Right forelimb (tissue), 1 donor: ENCODE measurements at regions not wholly inside any gene's neighbourhood (a gene's known extent, or its start where the extent isn't known, plus 50 kb on each side); places are given as distances from the start of the nearest gene placed in this dataset.
"Not testable (repeated sequence)": the region's sequence is repeated elsewhere in the genome, so short reads cannot be mapped to it uniquely, and the experiment has no call there.

ENCODE experiments used
- DNase-seq: peaks from one replicate; pipeline ENCODE4 v3.0.0-alpha.2; 2018

- no peak for DNase-seq
Observed at GRCh38 chr2:35293261-35293660, 1062.3 kb upstream of the CRIM1 start.

- DNase-seq = no peak
Observed at GRCh38 chr2:35292199-35292598, 1063.4 kb upstream of the CRIM1 start.

- DNase-seq = no peak
Observed at GRCh38 chr2:35281702-35282101, 1073.9 kb upstream of the CRIM1 start.

GRCh38 chr2:35255826-35256225 is 1099.8 kb upstream of the CRIM1 start:
- no peak for DNase-seq

- no peak for DNase-seq
Observed at GRCh38 chr2:35251156-35251555, 1104.4 kb upstream of the CRIM1 start.

- no peak for DNase-seq
Observed at GRCh38 chr2:35246702-35247101, 1108.9 kb upstream of the CRIM1 start.

GRCh38 chr2:35228584-35228983 is 1127.0 kb upstream of the CRIM1 start:
- DNase-seq = no peak

- no peak for DNase-seq
Observed at GRCh38 chr2:35220461-35220860, 1135.1 kb upstream of the CRIM1 start.

- no peak for DNase-seq
Observed at GRCh38 chr2:35204881-35205280, 1150.7 kb upstream of the CRIM1 start.

- no peak for DNase-seq
Observed at GRCh38 chr2:35204323-35204722, 1151.3 kb upstream of the CRIM1 start.

GRCh38 chr2:35199298-35199697 is 1156.3 kb upstream of the CRIM1 start:
- DNase-seq = no peak

GRCh38 chr2:35185861-35186412 is 1169.6 kb upstream of the CRIM1 start:
- DNase-seq = no peak

GRCh38 chr2:35184471-35184870 is 1171.1 kb upstream of the CRIM1 start:
- no peak for DNase-seq

GRCh38 chr2:35176726-35177125 is 1178.9 kb upstream of the CRIM1 start:
- not testable (repeated sequence) for DNase-seq

- no peak for DNase-seq
Observed at GRCh38 chr2:35174845-35175244, 1180.7 kb upstream of the CRIM1 start.

GRCh38 chr2:35172687-35173086 is 1182.9 kb upstream of the CRIM1 start:
- DNase-seq = no peak

- DNase-seq = no peak
Observed at GRCh38 chr2:35168351-35168750, 1187.2 kb upstream of the CRIM1 start.

- DNase-seq = no peak
Observed at GRCh38 chr2:35163948-35164347, 1191.6 kb upstream of the CRIM1 start.

- DNase-seq = no peak
Observed at GRCh38 chr2:35160871-35161270, 1194.7 kb upstream of the CRIM1 start.

GRCh38 chr2:35125871-35126270 is 1229.7 kb upstream of the CRIM1 start:
- no peak for DNase-seq

GRCh38 chr2:35125278-35125677 is 1230.3 kb upstream of the CRIM1 start:
- no peak for DNase-seq

- no peak for DNase-seq
Observed at GRCh38 chr2:35116151-35116550, 1239.4 kb upstream of the CRIM1 start.

- DNase-seq = no peak
Observed at GRCh38 chr2:35114765-35115164, 1240.8 kb upstream of the CRIM1 start.

GRCh38 chr2:35112367-35112766 is 1243.2 kb upstream of the CRIM1 start:
- not testable (repeated sequence) for DNase-seq

GRCh38 chr2:35104309-35104708 is 1251.3 kb upstream of the CRIM1 start:
- no peak for DNase-seq

GRCh38 chr2:35099342-35099741 is 1256.2 kb upstream of the CRIM1 start:
- no peak for DNase-seq
